ENCODE measurements at regions not wholly inside any gene's neighbourhood (a gene's known extent, or its start where the extent isn't known, plus 50 kb on each side); places are given as distances from the start of the nearest gene placed in this dataset.
"Not testable (repeated sequence)": the region's sequence is repeated elsewhere in the genome, so short reads cannot be mapped to it uniquely, and the experiment has no call there.

GRCh38 chr6:43883847-43884651 is 114.0 kb downstream of the VEGFA start:
- POLR2A ChIA-PET = no interaction called here
- CTCF ChIA-PET = no interaction called here
- Mint-ChIP-seq H3K27ac (no peak overlapping the region), H3K4me3 (no peak overlapping the region), H3K9me3 (no peaks in the 10 kb centered on the region), H3K27me3 (no peaks in the 10 kb centered on the region), H3K4me1 (no peaks in the 10 kb centered on the region), H3K36me3 (ENCODE audit: low read depth) (no peaks in the 10 kb centered on the region)
- DNase-seq = no peak

DNA sequence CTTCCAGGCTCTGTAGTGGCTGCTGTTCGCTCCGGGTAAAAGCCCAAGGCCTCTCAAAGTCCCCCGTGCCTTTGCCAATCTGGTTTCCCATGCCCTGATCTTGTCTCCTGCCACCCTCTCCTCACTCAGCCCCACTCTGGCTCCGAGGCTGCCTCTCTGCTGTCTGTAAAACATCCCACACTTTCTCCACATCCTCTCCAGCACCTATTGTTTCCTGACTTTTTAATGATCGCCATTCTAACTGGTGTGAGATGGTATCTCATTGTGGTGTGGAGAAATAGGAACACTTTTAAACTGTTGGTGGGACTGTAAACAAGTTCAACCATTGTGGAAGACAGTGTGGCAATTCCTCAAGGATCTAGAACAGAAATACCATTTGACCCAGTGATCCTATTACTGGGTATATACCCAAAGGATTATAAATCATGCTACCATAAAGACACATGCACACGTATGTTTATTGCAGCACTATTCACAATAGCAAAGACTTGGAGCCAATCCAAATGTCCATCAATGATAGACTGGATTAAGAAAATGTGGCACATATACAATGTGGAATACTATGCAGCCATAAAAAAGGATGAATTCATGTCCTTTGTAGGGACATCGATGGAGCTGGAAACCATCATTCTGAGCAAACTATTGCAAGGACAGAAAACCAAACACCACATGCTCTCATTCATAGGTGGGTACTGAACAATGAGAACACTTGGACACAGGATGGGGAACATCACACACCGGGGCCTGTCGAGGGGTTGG is 112.9 kb downstream of the VEGFA start:
- DNase-seq; CTCF ChIA-PET; H3K27ac Mint-ChIP-seq; POLR2A ChIA-PET; H3K27me3 Mint-ChIP-seq; H3K9me3 Mint-ChIP-seq; H3K36me3 Mint-ChIP-seq (ENCODE audit: low read depth); H3K4me3 Mint-ChIP-seq; H3K4me1 Mint-ChIP-seq: not testable (repeated sequence)

DNA sequence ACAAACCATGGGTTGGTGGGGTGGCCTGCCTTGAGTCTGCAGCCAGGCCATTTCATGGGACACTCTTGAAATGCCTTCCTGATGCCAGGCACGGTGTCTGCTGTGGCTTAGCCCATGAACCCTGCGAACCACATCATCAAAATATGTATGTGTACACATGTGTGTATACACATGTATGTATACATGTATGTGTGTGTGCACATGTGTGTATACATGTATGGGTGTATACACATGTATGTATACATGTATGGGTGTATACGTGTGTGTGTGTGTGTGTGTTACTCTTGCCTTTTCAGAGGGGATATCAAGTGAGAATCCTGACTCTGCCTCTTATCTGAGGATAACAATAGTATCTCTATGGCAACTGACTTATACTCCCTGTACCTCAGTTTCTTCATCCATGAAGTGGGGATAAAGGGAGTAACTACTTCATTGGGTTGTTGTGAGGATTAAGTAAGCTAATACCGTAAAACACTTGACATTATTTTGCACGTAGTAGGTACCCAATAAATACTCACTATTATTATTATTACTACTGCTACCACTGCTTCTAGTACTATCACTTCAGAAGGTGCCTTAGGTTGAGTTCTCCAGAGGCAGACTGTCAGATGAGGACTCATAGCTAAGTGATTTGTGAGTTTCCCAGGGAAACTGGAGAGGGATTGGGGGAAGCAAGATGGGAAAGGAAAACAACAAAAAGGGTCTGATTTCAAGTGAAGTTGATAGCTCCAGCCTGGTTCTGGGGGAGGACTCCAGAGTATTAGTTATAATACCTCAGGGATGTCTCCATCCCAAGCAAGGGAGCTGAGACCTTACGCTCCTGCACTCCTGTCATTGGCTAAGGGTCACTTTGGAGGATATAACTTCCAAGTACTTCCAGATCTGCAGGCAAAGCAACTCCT is 110.5 kb downstream of the VEGFA start:
- ChIA-PET POLR2A (no interaction called here), CTCF (no interaction called here)
- no peak overlapping the region for H3K4me3 Mint-ChIP-seq
- no peaks in the 10 kb centered on the region for H3K36me3 Mint-ChIP-seq (ENCODE audit: low read depth)
- H3K27ac Mint-ChIP-seq = no peak overlapping the region
- DNase-seq = no peak
- no peaks in the 10 kb centered on the region for H3K27me3 Mint-ChIP-seq
- no peaks in the 10 kb centered on the region for H3K4me1 Mint-ChIP-seq
- H3K9me3 Mint-ChIP-seq = no peaks in the 10 kb centered on the region

GRCh38 chr6:43879722-43880121 is 109.7 kb downstream of the VEGFA start:
- Mint-ChIP-seq H3K27me3 (no peaks in the 10 kb centered on the region), H3K4me3 (no peak overlapping the region), H3K27ac (no peak overlapping the region), H3K9me3 (no peaks in the 10 kb centered on the region), H3K4me1 (no peaks in the 10 kb centered on the region), H3K36me3 (ENCODE audit: low read depth) (no peaks in the 10 kb centered on the region)
- no peak for DNase-seq
- POLR2A ChIA-PET = no interaction called here
- CTCF ChIA-PET = no interaction called here

GRCh38 chr6:43878823-43879495 is 108.9 kb downstream of the VEGFA start:
- no peaks in the 10 kb centered on the region for H3K4me1 Mint-ChIP-seq
- H3K27ac Mint-ChIP-seq = no peak overlapping the region
- ChIA-PET CTCF (no interaction called here), POLR2A (no interaction called here)
- H3K36me3 Mint-ChIP-seq (ENCODE audit: low read depth) = no peaks in the 10 kb centered on the region
- no peak for DNase-seq
- H3K4me3 Mint-ChIP-seq = no peak overlapping the region
- no peaks in the 10 kb centered on the region for H3K9me3 Mint-ChIP-seq
- no peaks in the 10 kb centered on the region for H3K27me3 Mint-ChIP-seq

DNA sequence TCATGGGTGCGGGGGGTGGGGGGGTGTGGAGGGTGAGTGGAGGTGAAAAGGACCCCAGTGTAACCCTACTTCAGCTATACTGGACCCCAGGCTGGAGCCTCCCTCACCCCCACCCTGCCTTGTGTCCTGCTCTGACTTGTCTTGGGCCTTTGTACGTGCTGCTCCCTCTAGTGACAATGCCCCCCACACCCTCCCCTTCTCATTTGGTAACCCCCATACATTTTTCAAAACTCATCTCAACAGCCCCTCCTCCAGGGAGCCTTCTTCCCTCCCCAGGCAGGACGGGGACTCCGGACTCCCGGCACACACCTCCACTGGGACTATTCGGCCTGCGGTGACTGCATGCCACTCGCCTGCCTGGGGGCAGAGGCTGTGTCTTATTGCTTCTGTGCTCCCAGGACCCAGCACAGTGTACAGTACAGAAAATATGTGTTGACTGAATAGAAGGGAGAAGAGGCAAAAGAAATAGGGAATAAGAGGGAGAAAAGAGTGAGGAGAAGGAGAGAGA is 108.2 kb downstream of the VEGFA start:
- H3K4me3 Mint-ChIP-seq = no peak overlapping the region
- POLR2A ChIA-PET = no interaction called here
- H3K27ac Mint-ChIP-seq = no peak overlapping the region
- H3K9me3 Mint-ChIP-seq = no peaks in the 10 kb centered on the region
- CTCF ChIA-PET = no interaction called here
- no peaks in the 10 kb centered on the region for H3K4me1 Mint-ChIP-seq
- no peaks in the 10 kb centered on the region for H3K27me3 Mint-ChIP-seq
- no peak for DNase-seq
- H3K36me3 Mint-ChIP-seq (ENCODE audit: low read depth) = no peaks in the 10 kb centered on the region

DNA sequence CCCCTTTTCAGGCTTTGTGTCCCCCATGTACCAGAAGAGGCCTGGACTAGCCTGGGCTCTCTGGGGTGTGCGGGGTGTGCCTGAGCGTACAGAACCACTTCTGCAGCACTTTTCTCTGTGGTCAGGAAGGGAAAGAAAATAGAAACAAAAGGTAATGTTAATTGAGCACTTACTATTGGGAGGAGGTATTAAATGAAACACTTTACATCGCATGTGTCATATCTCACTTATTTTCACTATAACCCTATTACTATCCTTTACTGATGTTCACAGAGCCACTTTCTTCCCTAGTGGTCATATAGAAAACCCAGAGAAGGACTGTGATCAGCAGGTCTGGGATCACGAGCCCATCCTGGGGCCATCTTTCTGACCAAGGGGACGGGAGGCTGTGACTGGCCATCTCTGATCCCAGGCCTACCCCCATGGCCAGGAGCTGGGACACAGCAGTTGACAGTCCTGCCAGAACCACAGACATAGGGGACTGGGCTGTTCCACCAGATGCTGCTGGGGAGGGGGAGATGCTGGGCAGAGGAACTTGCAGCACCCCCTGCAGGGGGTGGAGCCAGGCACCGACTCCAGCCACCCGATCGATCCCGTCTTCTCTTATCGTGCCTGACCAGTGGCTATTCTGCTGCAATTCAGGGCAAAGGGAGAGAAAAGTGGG is 107.6 kb downstream of the VEGFA start:
- no peak overlapping the region for H3K27ac Mint-ChIP-seq
- POLR2A ChIA-PET = no interaction called here

DNA sequence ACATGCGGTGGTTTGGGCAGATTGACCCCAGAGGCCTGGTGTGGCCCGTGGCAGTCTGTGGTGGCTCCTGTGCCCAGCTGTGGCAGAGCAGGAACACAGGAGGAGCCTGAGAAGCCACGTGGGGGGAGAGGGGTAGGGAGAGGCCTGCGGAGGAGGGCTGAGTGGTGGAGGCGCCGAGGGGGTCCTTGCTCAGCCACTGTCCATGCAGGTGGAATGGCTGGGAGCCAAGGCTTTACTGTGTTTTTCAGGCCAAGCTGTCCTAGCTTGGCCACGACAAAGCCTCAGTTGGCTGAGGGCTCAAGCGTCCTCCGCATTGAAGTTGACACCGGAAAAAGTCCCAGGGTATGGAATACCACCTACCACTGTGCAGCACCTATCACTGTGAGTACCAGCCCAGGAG is 107.0 kb downstream of the VEGFA start:
- no peak for DNase-seq
- no peak overlapping the region for H3K4me3 Mint-ChIP-seq
- ChIA-PET POLR2A (no interaction called here), CTCF (no interaction called here)
- H3K27ac Mint-ChIP-seq = no peak overlapping the region
- H3K36me3 Mint-ChIP-seq (ENCODE audit: low read depth) = no peaks in the 10 kb centered on the region
- peaks cover 4% of the 10 kb centered on the region for H3K27me3 Mint-ChIP-seq
- no peaks in the 10 kb centered on the region for H3K4me1 Mint-ChIP-seq
- no peaks in the 10 kb centered on the region for H3K9me3 Mint-ChIP-seq

More for the DNA sequence above, 107.6 kb downstream of the VEGFA start:
- CTCF ChIA-PET = no interaction called here
- Mint-ChIP-seq H3K4me3 (no peak overlapping the region), H3K4me1 (no peaks in the 10 kb centered on the region), H3K9me3 (no peaks in the 10 kb centered on the region), H3K27me3 (peaks cover 2% of the 10 kb centered on the region), H3K36me3 (ENCODE audit: low read depth) (no peaks in the 10 kb centered on the region)
- no peak for DNase-seq

- DNase-seq = no peak
- Mint-ChIP-seq H3K27ac (no peak overlapping the region), H3K36me3 (ENCODE audit: low read depth) (no peaks in the 10 kb centered on the region), H3K27me3 (peaks cover 5% of the 10 kb centered on the region), H3K4me3 (no peak overlapping the region), H3K9me3 (no peaks in the 10 kb centered on the region), H3K4me1 (no peaks in the 10 kb centered on the region)
- CTCF ChIA-PET = no interaction called here
- POLR2A ChIA-PET = no interaction called here
Measured at GRCh38 chr6:43876602-43877001, 106.6 kb downstream of the VEGFA start.

DNA sequence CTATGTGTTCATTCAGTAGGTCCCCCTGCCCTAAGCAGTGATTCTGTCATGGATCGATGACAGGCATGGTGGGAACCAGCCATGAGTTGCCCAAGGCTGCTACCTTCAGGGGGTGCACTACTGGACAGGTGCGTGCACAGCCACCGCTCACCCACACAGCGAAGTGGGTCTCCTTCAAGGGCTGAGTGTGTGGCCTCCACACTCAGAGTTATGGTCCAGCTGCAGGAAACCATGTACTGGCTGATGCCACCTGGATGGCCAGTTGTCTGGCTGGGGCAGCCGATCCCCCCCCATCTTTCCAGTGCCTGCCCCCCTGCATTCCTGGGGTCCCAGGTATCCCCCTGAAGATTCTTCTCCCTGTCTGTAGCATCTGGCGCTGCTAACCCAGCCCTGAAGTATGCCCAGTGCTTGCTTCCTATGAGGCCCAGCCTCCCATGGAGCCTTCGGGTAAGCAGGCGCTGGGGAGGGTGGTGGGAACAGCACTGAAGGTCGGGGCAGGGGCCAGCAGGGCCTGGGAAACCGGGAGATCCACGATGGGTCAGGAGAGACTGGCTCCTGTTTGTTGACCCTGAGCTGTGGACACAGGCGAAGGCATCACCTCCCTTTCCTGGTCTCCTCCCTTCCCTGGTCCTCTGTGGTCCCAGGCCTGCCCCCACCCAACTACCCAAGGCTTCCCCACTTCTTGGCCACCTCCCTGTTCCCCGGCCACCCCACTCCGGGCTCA is 106.0 kb downstream of the VEGFA start:
- H3K4me3 Mint-ChIP-seq = no peak overlapping the region
- peaks cover 5% of the 10 kb centered on the region for H3K27me3 Mint-ChIP-seq
- DNase-seq = no peak
- no peak overlapping the region for H3K27ac Mint-ChIP-seq
- H3K36me3 Mint-ChIP-seq (ENCODE audit: low read depth) = no peaks in the 10 kb centered on the region
- ChIA-PET CTCF (no interaction called here), POLR2A (no interaction called here)
- H3K9me3 Mint-ChIP-seq = no peaks in the 10 kb centered on the region
- no peaks in the 10 kb centered on the region for H3K4me1 Mint-ChIP-seq

GRCh38 chr6:43874814-43875590 is 105.0 kb downstream of the VEGFA start:
- no peak for DNase-seq
- ChIA-PET POLR2A (no interaction called here), CTCF (no interaction called here)
- Mint-ChIP-seq H3K4me1 (no peaks in the 10 kb centered on the region), H3K36me3 (ENCODE audit: low read depth) (no peaks in the 10 kb centered on the region), H3K27me3 (peaks cover 5% of the 10 kb centered on the region), H3K4me3 (no peak overlapping the region), H3K9me3 (no peaks in the 10 kb centered on the region), H3K27ac (no peak overlapping the region)

Data from activated CD4-positive, alpha-beta memory T cell treated with anti-CD3 and anti-CD28 coated beads, Interleukin-2, amount 10 ng/mL, durations not matched to agents 7 days and 5 days (primary cell).